ENCODE measurements at regions not wholly inside any gene's neighbourhood (a gene's known extent, or its start where the extent isn't known, plus 50 kb on each side); places are given as distances from the start of the nearest gene placed in this dataset.
A peak's percentile ranks its signal among the peaks of the same experiment; 100 is the strongest.
"Not testable (repeated sequence)": the region's sequence is repeated elsewhere in the genome, so short reads cannot be mapped to it uniquely, and the experiment has no call there.

- DNase-seq (ENCODE audit: low read depth in 2 of 2) = peak; percentile 40 to 50
These were observed 207.7 kb upstream of the AHR start for GRCh38 chr7:17090751-17091150.

- DNase-seq (ENCODE audit: low read depth in 2 of 2) = no peak
These were observed 205.0 kb upstream of the AHR start for GRCh38 chr7:17093461-17093860.

DNA sequence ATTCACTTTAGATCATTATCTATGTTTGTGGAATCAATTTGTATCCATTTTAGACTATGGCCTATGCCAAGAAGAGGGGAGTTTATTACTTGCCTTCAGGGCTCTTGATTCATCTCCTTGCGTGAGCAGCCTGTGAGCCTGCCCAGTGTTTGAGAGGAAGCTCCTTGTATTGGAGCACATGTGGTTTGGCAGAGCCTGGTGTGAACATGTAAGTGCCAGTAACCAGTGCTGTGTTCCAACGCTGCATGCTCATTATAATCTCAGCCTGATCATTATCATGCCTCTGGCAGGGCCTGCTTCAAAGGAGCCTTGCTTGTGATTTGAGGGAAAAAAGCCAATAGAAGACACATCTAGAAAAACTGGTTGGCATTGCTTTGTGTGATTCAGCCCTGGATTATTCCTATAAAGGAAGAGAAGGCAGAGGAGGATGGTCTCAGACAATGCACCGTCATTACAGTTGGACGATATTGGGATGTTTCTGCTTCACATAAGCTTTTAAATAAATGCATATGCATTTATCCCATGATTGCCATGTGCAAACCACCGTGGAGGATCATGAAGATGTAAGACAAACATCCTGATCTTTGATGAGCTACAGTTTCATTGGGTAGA, 203.4 kb upstream of the AHR start:
- peak; percentile 37 to 50 for DNase-seq (ENCODE audit: low read depth in 2 of 2)

DNA sequence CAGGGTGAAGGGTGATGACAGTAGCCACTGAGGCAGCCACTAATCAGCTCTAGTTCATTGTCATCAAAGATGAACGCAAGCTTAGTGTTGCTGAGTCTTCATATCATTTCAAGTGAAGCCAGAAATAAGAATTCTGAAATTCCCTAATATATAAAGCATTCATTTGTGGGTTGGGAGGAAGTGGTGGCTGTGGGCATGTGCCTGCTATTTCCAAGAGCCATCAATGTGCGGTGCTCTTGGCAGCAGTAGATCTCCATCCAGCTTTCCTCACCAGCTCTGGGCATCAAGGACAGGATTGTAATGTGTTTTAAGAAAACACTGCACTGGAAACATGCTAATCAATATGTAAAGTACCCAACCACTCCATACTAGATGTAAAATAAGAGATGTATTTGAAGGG, 202.5 kb upstream of the AHR start:
- DNase-seq (ENCODE audit: low read depth in 2 of 2) = no peak

DNA sequence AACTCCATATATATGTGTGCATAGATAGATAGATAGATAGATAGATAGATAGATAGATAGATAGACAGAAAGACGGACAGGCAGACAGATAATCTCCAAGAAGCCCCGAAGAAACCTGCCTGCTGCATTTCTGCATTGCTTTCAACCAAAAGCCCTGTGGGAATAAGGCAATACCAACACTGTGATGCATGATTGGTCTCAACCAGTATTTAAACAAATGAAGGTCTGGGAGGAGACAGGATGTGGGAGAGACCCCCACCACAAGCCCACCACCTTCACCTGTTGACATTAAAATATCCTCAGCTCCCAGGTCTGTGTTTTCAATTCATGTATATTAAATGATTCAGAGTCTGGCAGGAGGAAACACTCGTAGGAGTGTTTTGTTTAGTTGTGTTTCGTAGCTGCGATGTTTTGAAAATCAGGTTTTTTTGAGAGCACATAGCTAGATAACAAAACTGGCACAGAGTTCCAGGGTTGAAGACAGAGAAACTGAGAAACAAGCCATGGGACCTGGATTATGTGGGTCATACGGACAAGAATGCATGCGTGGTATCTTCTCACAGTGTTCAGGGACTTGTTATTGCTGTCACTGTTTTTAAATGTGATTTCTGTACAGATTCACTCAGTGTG, 200.7 kb upstream of the AHR start:
- no peak for DNase-seq (ENCODE audit: low read depth in 2 of 2)

DNA sequence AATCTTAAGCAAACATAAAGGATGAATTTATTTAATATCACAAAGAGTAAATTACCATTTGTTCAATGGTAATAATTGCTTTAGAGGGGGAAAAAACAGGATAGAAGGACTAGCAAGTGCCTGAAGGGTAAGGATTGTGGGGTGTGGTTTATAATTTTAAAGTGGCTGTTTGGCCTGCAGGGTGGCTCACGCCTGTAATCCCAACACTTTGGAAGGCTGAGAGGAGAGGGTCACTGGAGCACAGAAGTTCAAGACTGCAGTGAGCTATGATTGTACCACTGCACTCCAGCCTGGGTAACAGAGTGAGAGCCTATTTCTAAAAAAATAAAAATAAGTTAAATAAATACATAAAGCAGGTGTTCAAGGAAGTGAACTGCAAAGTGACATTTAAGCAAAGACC, 199.9 kb upstream of the AHR start:
- no peak for DNase-seq (ENCODE audit: low read depth in 2 of 2)

GRCh38 chr7:17099083-17099973, 199.1 kb upstream of the AHR start:
- no peak for DNase-seq (ENCODE audit: low read depth in 2 of 2)

DNA sequence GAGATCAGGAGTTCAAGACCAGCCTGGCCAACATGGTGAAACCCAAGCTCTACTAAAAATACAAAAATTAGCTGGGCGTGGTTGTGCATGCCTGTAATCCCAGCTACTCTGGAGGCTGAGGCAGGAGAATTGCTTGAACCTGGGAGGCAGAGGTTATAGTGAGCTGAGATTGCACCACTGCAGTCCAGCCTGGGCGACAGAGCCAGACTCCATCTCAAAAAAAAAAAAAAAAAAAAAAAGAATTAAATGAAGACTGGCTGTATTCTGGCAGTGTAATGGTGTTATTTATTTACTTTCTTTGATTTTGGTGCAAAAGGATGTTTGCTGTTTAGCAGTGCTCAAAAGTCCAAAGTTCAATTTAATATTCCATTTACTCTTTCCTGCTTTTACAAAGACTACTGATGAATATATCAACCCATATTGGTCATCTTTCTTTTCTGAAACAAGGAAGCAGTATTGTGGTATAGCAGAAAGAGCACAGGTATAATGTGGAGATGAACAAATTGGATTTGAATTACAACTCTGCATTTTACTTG, 198.4 kb upstream of the AHR start:
- not testable (repeated sequence) for DNase-seq (ENCODE audit: low read depth in 2 of 2)

GRCh38 chr7:17101207-17101696, 197.2 kb upstream of the AHR start:
- DNase-seq (ENCODE audit: low read depth in 2 of 2) = no peak

- DNase-seq (ENCODE audit: low read depth in 2 of 2) = no peak
These were observed 195.3 kb upstream of the AHR start for GRCh38 chr7:17103170-17103569.

DNA sequence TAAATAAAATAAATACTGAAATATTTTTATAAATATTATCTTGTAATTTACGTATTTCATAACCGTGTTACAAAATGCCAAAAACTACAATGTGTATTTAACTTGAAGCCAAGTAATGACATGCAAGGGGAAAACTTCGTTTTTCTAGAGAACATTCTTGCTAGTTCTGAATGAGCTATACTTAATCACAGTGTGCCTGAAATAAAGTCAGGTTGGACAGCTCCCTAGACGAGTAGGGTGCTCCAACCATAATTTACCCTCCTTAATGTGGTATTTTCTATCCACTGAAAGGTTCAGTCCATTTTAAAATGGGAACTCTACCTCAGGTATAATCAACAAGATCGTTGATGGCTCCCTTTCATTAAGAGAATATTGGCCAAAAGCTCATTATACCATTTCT, 194.5 kb upstream of the AHR start:
- no peak for DNase-seq (ENCODE audit: low read depth in 2 of 2)

- no peak for DNase-seq (ENCODE audit: low read depth in 2 of 2)
These were observed 194.0 kb upstream of the AHR start for GRCh38 chr7:17104419-17104818.

- DNase-seq (ENCODE audit: low read depth in 2 of 2) = no peak
These were observed 192.8 kb upstream of the AHR start for GRCh38 chr7:17105701-17106100.

- no peak for DNase-seq (ENCODE audit: low read depth in 2 of 2)
These were observed 190.3 kb upstream of the AHR start for GRCh38 chr7:17108049-17108584.

DNA sequence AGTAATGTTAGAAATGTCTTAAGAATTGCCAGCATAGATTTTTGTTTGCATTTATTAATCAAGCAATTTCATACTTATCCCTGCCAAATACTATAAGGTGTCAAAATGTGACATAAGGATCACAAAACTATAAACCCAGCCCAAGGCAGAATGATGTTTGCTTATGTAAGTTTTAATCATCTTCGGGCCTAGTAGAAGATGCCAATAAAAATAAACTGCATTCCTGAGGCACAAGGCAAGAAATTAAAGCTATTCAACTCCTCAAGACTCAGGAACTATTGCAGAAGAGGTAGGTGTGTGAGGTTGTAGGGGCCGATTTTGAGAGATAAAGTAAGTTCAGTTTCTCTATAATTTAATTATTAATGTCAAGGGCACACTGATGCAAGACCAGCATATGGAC, 189.4 kb upstream of the AHR start:
- DNase-seq (ENCODE audit: low read depth in 2 of 2) = no peak

GRCh38 chr7:17113770-17114169, 184.7 kb upstream of the AHR start:
- not testable (repeated sequence) for DNase-seq (ENCODE audit: low read depth in 2 of 2)

DNA sequence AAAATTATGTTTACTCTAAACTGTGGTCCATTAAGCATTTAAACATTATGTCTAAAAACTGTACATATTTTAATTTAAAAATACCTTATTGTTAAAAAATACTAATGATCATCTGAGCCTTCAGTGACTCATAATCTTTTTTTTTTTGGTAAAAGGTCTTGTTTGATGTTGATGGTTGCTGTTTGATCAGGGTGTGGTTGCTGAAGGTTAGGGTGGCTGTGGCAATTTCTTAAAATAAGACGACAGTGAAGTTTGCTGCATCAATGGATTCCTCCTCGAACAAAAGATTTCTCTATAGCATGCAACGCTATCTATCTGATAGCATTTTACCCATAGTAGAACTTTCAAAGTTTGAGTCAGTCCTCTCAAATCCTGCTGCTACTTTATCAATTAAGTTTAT, 180.0 kb upstream of the AHR start:
- DNase-seq (ENCODE audit: low read depth in 2 of 2) = no peak

GRCh38 chr7:17120756-17121155, 177.7 kb upstream of the AHR start:
- DNase-seq (ENCODE audit: low read depth in 2 of 2) = no peak

- no peak for DNase-seq (ENCODE audit: low read depth in 2 of 2)
These were observed 176.8 kb upstream of the AHR start for GRCh38 chr7:17121671-17122070.

GRCh38 chr7:17123020-17123419, 175.4 kb upstream of the AHR start:
- DNase-seq (ENCODE audit: low read depth in 2 of 2) = peak; percentile 66 to 75

- no peak for DNase-seq (ENCODE audit: low read depth in 2 of 2)
These were observed 171.8 kb upstream of the AHR start for GRCh38 chr7:17126413-17127268.

Measured in fibroblast of skin of left biceps (primary cell).